ENCODE measurements at regions not wholly inside any gene's neighbourhood (a gene's known extent, or its start where the extent isn't known, plus 50 kb on each side); places are given as distances from the start of the nearest gene placed in this dataset.

DNA sequence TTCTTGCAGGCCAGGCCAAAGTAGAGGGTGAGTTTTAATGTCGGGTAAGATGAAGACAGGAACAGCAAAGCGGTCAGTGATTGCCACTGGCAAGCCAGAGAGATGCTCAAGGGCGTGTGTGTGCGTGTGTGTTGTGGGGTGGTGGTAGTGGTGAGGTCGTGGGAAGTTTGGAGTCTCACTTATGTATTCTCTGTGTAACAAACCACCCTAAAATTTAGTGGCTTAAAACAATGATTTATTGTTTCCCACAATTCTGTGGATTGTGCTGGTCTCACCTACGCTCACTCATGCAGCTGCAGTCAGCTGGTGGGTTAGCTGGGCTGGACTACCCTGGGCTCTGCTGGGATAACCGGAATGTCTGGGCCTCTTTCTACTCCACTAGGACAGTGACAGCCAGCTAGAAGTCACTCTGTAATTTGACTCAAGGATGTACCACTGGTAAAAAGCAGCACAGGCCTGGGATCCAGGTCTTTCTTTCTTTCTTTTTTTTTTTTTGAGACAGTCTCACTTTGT lies 50.9 kb upstream of the BHLHE40 start:
- TF ChIP-seq CTCF (conservative IDR thresholded peaks at IDR 0.05) (no peak), EZH2 (IDR thresholded peaks at IDR 0.05; ENCODE audit: low read depth) (no peak)
